ENCODE measurements at regions not wholly inside any gene's neighbourhood (a gene's known extent, or its start where the extent isn't known, plus 50 kb on each side); places are given as distances from the start of the nearest gene placed in this dataset.

- DNase-seq (ENCODE audit: low read depth), result no peak
Observed at GRCh38 chr4:35541146-35541887, 703.0 kb downstream of the ARAP2 start.

GRCh38 chr4:35541888-35542213 lies 702.5 kb downstream of the ARAP2 start:
- DNase-seq (ENCODE audit: low read depth), result no peak

DNA sequence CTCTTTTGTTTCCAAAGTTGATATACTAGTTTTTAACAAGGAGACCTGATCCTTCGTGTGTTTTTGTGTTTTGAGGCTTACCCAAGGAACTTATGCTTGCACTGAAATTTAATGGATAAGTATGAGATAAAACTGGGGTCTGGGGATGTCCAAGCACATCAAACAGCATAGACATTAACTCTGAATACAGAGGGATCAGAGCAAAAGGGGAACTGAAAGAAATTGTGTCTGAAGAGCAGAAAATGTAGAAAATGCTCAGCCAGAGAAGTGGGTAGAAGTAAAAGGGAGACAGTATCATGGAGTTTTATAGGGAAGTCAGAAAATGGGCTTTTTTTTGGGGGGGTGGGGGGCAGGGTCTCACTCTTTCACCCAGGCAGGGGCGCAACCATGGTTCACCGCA lies 695.4 kb downstream of the ARAP2 start:
- DNase-seq (ENCODE audit: low read depth), result no peak

DNA sequence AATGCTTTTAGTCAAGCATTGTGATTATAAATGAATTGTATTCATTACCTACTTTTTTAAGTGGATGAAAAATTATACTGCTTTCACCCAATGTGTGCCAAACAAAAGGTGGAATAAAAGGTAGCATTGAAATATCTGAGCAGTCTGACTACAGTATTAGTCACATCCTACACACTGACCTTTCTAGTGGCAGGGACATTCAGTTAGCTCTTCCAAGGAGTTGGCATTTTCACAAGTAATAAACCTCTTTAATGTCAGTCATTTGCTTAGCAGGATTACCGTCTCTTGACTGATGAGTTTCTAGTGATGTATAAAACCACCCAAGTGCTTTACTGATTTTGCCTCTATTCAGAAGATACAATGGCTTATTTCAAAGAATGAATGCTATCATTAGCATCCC lies 687.9 kb downstream of the ARAP2 start:
- no peak for DNase-seq (ENCODE audit: low read depth)

DNA sequence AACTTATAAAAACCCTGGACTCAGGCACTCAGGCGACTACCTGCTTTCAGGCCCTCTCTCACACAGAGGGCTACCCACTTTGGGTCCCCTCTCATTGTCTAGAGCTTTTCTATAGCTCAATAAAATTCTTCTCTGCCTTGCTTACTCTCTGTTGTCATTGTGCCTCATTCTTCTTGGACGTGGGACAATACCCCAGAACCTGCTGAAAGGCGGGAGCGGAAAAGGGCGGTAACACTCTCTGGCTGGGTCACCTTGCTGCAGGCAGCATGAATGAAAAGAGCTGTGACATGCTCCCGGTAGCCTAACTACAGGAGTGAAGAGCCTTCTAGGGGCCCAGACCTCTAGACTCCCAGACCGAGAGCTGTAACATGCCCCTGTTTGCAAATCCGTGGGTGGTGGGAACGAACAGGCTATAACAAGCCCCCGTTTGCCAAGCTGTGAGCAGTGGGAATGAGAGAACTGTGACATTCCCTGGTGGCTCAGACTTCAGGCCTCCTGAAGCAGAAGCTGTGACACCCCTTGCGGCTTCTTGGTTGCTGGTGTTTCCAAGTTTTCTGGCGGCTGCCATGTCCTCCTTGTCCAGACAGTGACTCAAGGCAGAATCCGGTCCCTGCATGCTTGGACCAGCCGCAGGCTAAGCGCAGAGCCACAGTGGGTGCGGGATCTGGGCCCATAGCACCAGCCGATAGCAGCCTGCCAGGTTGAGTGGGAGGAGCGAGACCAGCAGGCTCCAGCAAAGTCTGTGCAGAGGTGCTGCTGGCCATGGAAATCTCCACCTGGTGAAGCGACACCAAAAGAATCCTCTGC lies 684.6 kb downstream of the ARAP2 start:
- no peak for DNase-seq (ENCODE audit: low read depth)

DNA sequence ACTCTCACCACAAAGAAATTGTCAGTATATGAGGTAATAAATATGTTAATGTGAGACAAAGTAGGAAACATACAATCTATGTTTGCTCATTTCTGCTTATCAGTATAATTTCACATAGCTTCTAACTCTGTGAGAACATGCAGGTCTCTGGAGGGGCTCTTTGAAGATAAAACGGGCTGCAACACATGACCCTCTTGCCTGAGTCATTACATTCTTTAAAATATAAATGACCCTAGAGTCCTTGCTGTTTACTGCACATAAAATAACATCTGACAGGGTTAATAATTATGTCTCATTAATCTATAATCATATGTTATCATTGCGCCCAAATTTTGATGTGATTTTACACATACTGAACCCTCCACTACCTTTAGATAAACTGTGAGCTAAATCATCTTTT lies 681.5 kb downstream of the ARAP2 start:
- no peak for DNase-seq (ENCODE audit: low read depth)

GRCh38 chr4:35565640-35566039 lies 678.7 kb downstream of the ARAP2 start:
- no peak for DNase-seq (ENCODE audit: low read depth)

GRCh38 chr4:35591035-35591434 lies 653.3 kb downstream of the ARAP2 start:
- DNase-seq (ENCODE audit: low read depth), result no peak

DNA sequence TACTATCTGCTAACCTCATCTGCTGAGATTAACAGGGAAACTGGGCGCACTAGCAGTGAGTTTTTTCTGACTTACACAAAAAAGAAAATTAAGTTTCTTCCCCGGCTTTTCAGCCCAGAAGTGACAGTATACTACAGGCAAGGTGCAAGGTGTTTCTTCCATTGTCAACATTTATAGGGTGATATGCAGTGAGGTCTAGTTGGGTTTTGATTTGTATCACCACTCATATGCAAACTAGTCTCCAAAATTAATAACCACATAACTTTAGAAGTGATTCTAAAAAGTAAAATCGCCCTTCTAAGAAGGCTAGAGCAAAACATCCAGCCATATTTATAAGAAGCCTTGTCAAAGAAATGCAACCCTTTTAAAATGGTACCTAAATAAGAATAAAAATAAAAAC lies 640.1 kb downstream of the ARAP2 start:
- DNase-seq (ENCODE audit: low read depth), result no peak

DNA sequence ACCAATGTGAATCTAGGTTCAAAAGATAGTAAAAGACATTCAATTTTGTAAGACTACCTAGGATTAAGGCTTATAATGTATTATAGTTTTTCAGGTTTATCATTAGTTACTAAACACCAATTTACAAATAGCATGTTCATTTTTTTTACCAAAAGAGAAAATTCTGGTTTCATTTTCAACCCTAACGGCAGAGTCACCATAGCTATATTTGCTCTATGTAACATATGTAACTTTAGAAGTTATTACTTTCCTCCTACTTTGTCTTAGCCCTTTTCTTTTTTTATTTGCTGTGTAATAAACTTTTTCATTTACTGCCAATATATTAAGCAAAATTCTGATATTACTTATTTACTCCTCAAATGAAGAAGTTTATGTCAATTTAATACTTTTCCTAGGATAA lies 639.6 kb downstream of the ARAP2 start:
- no peak for DNase-seq (ENCODE audit: low read depth)

DNA sequence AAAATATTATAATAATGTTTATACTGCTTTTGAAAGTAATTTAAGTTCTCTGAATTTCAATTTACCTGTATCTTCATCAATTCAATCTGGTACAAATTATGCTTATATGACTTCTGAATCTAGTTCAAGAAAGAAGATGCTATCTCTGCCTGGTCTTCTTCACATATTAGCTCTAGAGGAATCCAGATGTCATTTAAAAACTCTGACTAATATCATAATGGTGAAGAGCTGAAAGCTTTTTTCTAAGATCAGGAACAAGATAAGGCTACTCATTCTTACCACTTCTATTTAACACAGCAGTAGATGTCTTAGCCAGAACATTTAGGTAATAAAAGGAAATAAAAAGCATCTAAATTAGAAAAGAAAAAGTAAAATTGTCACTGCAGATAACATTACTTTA lies 636.1 kb downstream of the ARAP2 start:
- DNase-seq (ENCODE audit: low read depth), result no peak

DNA sequence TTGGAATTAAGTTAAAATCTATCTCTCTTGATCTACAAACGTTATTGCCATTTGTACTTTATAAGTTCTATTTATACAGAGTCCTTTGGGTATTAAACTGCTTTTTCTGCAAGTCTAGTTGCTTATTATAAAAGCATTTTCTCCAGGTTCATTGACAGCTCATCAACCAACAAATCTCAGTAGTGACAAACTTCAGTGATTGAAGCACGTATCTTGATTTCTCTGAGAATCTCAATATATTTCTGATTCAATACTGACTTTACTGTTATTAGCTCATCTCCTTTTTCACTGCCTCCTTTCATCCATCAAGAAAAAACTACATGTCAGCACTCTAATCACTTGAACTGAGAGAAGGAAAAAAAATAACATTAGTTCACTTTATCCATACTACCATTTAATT lies 630.2 kb downstream of the ARAP2 start:
- DNase-seq (ENCODE audit: low read depth), result no peak

DNA sequence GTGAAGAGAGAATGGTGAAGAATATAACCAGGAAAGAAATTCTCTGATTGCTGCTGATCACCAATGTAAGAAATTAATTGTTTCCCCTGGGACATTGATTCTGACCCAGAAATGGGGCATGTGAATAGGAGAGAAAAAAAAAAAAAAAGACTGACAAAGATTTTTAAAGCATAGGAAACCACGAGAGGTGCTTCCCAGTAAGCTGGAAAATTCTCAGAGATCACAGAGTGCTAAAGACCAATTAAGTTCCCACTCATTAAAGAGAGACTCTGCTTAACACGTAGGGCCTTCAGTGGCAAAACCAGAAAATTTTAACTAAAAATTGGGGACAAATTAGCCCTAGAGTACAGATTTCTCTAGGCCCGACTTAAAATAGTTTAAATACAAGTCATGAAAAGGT lies 604.4 kb downstream of the ARAP2 start:
- no peak for DNase-seq (ENCODE audit: low read depth)

GRCh38 chr4:35643661-35644060 lies 600.7 kb downstream of the ARAP2 start:
- no peak for DNase-seq (ENCODE audit: low read depth)

DNA sequence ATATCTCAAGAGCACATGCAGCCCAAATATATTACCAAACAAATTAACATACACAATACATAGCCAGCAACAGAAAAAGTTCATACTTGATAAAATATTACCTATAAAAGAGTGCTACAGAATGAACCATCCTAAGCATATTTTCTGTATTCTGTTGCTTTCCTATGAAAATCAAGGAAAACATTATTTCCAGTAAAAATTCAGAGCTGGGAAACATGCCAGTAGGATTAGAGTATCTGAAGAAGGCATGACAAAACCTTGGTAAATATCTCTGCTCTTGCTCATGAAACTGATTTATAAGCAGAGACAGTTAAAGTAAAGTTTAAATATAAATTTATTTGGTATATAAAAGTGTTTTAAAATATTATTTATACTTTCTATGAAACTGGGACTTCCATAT lies 599.7 kb downstream of the ARAP2 start:
- DNase-seq (ENCODE audit: low read depth), result no peak

DNA sequence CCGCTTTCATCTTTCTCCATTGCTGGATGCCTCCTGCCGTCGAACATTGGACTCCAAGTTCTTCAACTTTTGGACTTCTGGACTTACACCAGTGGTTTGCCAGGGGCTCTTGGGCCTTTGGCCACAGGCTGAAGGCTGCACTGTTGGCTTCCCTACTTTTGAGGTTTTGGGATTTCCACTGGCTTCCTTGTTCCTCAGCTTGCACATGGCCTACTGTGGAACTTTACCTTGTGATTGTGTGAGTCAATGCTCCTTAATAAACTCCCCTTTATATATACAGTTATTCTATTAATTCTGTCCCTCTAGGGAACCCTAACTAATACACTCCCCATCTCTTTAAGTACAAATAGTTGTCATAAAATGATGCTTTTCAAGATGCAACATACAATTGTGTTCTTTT lies 595.3 kb downstream of the ARAP2 start:
- no peak for DNase-seq (ENCODE audit: low read depth)

DNA sequence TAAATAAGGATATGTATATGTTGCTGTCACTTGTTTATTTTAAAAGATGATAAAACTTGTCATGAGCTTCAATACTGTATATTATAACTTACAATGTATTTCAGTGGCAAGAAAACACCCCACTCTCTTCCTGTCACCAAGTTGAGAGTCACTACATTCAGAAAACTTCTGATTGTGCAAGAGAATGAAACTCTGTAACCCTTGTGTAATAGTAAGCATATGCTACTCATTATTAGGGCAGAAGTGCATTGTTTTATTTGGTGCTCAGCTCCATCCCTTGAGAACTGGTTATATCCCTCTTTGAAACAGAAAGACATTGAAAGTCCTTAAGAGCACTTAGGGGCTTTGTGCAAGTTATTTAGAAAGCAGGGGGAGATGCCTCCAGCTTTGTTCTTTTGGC lies 594.5 kb downstream of the ARAP2 start:
- no peak for DNase-seq (ENCODE audit: low read depth)

DNA sequence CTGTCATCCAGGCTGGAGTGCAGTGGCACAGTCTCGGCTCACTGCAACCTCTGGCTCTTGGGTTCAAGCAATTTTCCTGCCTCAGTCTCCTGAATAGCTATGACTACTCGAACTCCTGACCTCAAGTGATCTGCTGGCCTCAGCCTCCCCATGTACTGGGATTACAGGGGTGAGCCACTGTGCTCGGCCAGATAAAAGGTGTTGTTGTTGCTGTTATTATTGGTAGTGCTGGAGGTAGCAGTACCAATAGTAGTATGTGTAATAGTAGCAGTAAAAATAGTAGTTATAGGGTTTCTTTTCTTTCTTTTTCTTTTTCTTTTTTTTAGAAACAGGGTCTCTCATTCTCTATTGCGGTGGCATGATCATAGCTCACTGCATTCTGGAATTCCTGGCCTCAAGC lies 592.1 kb downstream of the ARAP2 start:
- DNase-seq (ENCODE audit: low read depth), result no peak

- no peak for DNase-seq (ENCODE audit: low read depth)
Observed at GRCh38 chr4:35653451-35653850, 590.9 kb downstream of the ARAP2 start.

DNA sequence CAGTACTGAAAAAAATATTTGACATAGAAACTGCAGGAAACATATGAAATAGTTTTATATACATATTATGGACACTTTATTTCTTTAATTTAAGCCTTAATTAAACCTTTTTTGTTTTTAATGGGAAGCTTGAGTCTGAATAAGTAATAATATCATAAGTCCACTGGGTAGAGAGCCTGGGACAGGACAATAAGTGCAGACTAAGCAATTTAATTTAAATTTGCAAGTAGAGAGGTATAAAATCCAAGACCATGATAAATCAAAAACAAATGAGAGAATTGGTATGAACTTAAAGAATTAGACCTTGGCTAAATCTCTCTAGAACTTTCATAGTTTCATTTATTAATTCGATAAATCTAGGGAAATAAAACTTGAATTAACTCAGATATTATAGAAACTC lies 571.2 kb downstream of the ARAP2 start:
- no peak for DNase-seq (ENCODE audit: low read depth)

GRCh38 chr4:35684755-35685154 lies 559.6 kb downstream of the ARAP2 start:
- DNase-seq (ENCODE audit: low read depth), result no peak

DNA sequence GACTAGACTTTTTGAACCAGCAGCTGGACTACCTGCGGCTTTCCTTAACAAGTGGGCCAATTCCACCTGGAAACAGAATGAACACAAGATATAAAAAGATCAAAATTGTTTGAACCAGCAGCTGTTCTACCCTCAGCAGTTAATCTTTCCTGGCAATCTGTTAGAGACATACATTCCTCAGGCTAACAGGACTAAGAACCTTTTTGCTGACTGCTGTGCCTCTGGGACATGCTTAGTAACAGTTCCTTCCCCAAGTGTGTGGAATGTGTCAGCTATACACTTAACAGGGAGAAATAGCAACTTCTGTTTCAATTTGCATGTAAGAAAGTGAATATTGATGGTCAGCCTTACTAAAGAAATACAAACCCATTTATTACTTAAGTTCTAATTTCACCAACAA lies 554.4 kb downstream of the ARAP2 start:
- no peak for DNase-seq (ENCODE audit: low read depth)

DNA sequence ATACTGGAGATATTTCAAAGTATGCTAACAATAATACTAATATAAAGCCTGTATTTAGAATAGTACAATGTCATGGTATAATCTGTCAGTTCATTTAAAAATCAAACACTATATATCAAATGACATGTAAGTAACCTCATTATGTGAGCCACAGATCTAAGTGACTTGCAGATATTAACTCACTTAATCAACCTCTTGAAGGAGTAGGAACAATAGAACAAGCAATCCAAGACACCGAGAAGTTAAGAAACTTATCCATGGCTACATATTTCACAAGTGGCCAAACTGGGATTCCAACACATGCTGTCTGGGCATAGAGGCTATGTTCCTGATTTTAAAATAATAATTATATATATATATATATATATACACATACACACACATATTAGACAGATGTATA lies 554.0 kb downstream of the ARAP2 start:
- DNase-seq (ENCODE audit: low read depth), result no peak

GRCh38 chr4:35695003-35695402 lies 549.3 kb downstream of the ARAP2 start:
- no peak for DNase-seq (ENCODE audit: low read depth)
